ENCODE measurements at regions not wholly inside any gene's neighbourhood (a gene's known extent, or its start where the extent isn't known, plus 50 kb on each side); places are given as distances from the start of the nearest gene placed in this dataset.

- TF ChIP-seq CTCF (IDR thresholded peaks at IDR 0.05; ENCODE audit: low read depth, low read length) = peak; percentile 69
- TF ChIP-seq EZH2phosphoT487 (IDR thresholded peaks at IDR 0.05; ENCODE audit: low read depth) = no peak
Observed at GRCh38 chr6:24064106-24064505, 61.9 kb upstream of the NRSN1 start.

All from OCI-LY3 (cell line).